HL-60 (cell line): ENCODE measurements at regions not wholly inside any gene's neighbourhood (a gene's known extent, or its start where the extent isn't known, plus 50 kb on each side); places are given as distances from the start of the nearest gene placed in this dataset.

ENCODE experiments used
- CTCF ChIP-seq: IDR thresholded peaks from one replicate; pipeline ENCODE4 v1.5.1; 2011; ENCODE audit warnings: low read length, control low read depth, inconsistent platforms; ENCODE audit not compliant: insufficient read depth
- GABPA ChIP-seq: IDR thresholded peaks from 2 replicates; pipeline ENCODE4 v1.6.1; 2012; ENCODE audit warnings: low read depth
- POLR2AphosphoS5 ChIP-seq: IDR thresholded peaks from 2 replicates; pipeline ENCODE4 v1.6.1; 2012; ENCODE audit warnings: low read depth
- SPI1 ChIP-seq: IDR thresholded peaks from 2 replicates; pipeline ENCODE4 v1.6.1; 2012; ENCODE audit warnings: low read depth, mild to moderate bottlenecking, borderline replicate concordance
- TF ChIP-seq, protein P1 (sequence below): IDR thresholded peaks from 2 replicates; pipeline ENCODE4 v1.6.1; 2012; ENCODE audit warnings: low read depth; ENCODE audit not compliant: insufficient replicate concordance

DNA sequence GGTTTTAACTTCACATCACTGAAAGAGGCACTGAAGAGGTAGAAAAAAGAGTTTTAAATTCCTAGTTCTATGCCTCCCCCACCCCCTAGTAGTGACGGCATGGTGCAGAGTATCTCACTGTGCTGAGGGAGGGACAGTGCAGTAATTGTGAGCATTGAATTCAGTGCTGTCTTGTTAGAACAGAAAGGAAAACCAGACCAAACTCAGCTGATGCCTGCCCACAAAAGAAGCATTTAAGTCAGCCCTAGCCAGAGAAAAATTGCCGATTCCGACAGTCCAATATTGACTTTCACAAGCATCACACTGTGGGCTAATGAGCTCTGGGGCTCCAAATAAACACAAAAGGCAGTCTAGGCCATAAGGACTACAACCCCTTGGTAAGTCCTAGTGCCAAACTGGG, 417.7 kb downstream of the AR start:
- TF ChIP-seq SPI1, result no peak
- no peak for TF ChIP-seq CTCF
- no peak for TF ChIP-seq POLR2AphosphoS5
- TF ChIP-seq, protein P1, sequence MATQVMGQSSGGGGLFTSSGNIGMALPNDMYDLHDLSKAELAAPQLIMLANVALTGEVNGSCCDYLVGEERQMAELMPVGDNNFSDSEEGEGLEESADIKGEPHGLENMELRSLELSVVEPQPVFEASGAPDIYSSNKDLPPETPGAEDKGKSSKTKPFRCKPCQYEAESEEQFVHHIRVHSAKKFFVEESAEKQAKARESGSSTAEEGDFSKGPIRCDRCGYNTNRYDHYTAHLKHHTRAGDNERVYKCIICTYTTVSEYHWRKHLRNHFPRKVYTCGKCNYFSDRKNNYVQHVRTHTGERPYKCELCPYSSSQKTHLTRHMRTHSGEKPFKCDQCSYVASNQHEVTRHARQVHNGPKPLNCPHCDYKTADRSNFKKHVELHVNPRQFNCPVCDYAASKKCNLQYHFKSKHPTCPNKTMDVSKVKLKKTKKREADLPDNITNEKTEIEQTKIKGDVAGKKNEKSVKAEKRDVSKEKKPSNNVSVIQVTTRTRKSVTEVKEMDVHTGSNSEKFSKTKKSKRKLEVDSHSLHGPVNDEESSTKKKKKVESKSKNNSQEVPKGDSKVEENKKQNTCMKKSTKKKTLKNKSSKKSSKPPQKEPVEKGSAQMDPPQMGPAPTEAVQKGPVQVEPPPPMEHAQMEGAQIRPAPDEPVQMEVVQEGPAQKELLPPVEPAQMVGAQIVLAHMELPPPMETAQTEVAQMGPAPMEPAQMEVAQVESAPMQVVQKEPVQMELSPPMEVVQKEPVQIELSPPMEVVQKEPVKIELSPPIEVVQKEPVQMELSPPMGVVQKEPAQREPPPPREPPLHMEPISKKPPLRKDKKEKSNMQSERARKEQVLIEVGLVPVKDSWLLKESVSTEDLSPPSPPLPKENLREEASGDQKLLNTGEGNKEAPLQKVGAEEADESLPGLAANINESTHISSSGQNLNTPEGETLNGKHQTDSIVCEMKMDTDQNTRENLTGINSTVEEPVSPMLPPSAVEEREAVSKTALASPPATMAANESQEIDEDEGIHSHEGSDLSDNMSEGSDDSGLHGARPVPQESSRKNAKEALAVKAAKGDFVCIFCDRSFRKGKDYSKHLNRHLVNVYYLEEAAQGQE, result no peak
- TF ChIP-seq GABPA, result no peak
